T-helper 17 cell (primary cell): ENCODE measurements at regions not wholly inside any gene's neighbourhood (a gene's known extent, or its start where the extent isn't known, plus 50 kb on each side); places are given as distances from the start of the nearest gene placed in this dataset.
"Not testable (repeated sequence)": the region's sequence is repeated elsewhere in the genome, so short reads cannot be mapped to it uniquely, and the experiment has no call there.

Experiments
- ATAC-seq: fragments of 150-1000 bp; cut with Tn5 transposase; 2 replicates; pipeline ENCODE4 v1.10.0; 2021; ENCODE audit warnings: mild to moderate bottlenecking, moderate library complexity
- DNase-seq, 3 donors: peaks; one replicate each; pipeline versions ENCODE4 v3.0.0 to v3.0.0-alpha.2; 2020 to 2021
- H3K9me3 ChIP-seq: one replicate; pipeline ENCODE4 v1.7.0; 2013; ENCODE audit warnings: low read length, mild to moderate bottlenecking; ENCODE audit not compliant: control insufficient read depth, poor library complexity, severe bottlenecking
- H3K27ac Mint-ChIP-seq: one replicate; pipeline ENCODE4 v1.8.0; 2022; ENCODE audit warnings: mild to moderate bottlenecking, moderate library complexity, mixed read lengths
- H3K27me3 Mint-ChIP-seq: one replicate; pipeline ENCODE4 v1.8.0; 2022; ENCODE audit warnings: mixed read lengths
- H3K36me3 Mint-ChIP-seq: one replicate; pipeline ENCODE4 v1.8.0; 2022; ENCODE audit warnings: low read depth, mixed read lengths
- H3K4me1 Mint-ChIP-seq: one replicate; pipeline ENCODE4 v1.8.0; 2022; ENCODE audit warnings: mild to moderate bottlenecking, mixed read lengths
- H3K4me3 Mint-ChIP-seq: one replicate; pipeline ENCODE4 v1.8.0; 2022; ENCODE audit warnings: mild to moderate bottlenecking, moderate library complexity, mixed read lengths

- H3K4me3 Mint-ChIP-seq, result no peak overlapping the region
- no peak for ATAC-seq
- peaks cover 4% of the 10 kb centered on the region for H3K36me3 Mint-ChIP-seq
- H3K4me1 Mint-ChIP-seq, result peaks cover 19% of the 10 kb centered on the region
- H3K27ac Mint-ChIP-seq, result peak overlapping the region; percentile 24
- DNase-seq, result peak in 1 of 3 donors; percentile 2
- H3K9me3 ChIP-seq, result no peaks in the 10 kb centered on the region
- no peaks in the 10 kb centered on the region for H3K27me3 Mint-ChIP-seq
These were observed 55.4 kb downstream of the TMEM121 start for GRCh38 chr14:105581551-105582341.

- peak overlapping the region; percentile 24 for H3K27ac Mint-ChIP-seq
These were observed 56.3 kb downstream of the TMEM121 start for GRCh38 chr14:105582639-105583038.

GRCh38 chr14:105583914-105584313, 57.5 kb downstream of the TMEM121 start:
- ATAC-seq, DNase-seq, H3K27ac Mint-ChIP-seq, H3K27me3 Mint-ChIP-seq, H3K9me3 ChIP-seq, H3K4me1 Mint-ChIP-seq, H3K36me3 Mint-ChIP-seq, H3K4me3 Mint-ChIP-seq: not testable (repeated sequence)

More at GRCh38 chr14:105582639-105583038, 56.3 kb downstream of the TMEM121 start:
- ATAC-seq (no peak), DNase-seq (peak in 1 of 3 donors; percentile 5)
- no peak overlapping the region for H3K4me3 Mint-ChIP-seq
- H3K36me3 Mint-ChIP-seq, result peaks cover 4% of the 10 kb centered on the region
- no peaks in the 10 kb centered on the region for H3K9me3 ChIP-seq
- peaks cover 15% of the 10 kb centered on the region for H3K4me1 Mint-ChIP-seq
- H3K27me3 Mint-ChIP-seq, result no peaks in the 10 kb centered on the region

GRCh38 chr14:105585290-105585689, 58.9 kb downstream of the TMEM121 start:
- not testable (repeated sequence) for ATAC-seq, H3K4me3 Mint-ChIP-seq, H3K4me1 Mint-ChIP-seq, H3K27me3 Mint-ChIP-seq, H3K9me3 ChIP-seq, H3K36me3 Mint-ChIP-seq, DNase-seq, H3K27ac Mint-ChIP-seq

GRCh38 chr14:105585722-105586121, 59.3 kb downstream of the TMEM121 start:
- not testable (repeated sequence) for H3K27me3 Mint-ChIP-seq, DNase-seq, H3K27ac Mint-ChIP-seq, H3K4me1 Mint-ChIP-seq, H3K36me3 Mint-ChIP-seq, H3K9me3 ChIP-seq, H3K4me3 Mint-ChIP-seq
- peak; percentile 30 for ATAC-seq

GRCh38 chr14:105586144-105586872, 59.9 kb downstream of the TMEM121 start:
- not testable (repeated sequence) for DNase-seq, H3K36me3 Mint-ChIP-seq, H3K4me3 Mint-ChIP-seq, H3K4me1 Mint-ChIP-seq, H3K9me3 ChIP-seq, H3K27me3 Mint-ChIP-seq, H3K27ac Mint-ChIP-seq
- ATAC-seq, result peak; percentile 76

GRCh38 chr14:105587034-105587433, 60.7 kb downstream of the TMEM121 start:
- H3K4me3 Mint-ChIP-seq, result not testable (repeated sequence)

GRCh38 chr14:105587482-105588235, 61.3 kb downstream of the TMEM121 start:
- not testable (repeated sequence) for ATAC-seq, H3K4me1 Mint-ChIP-seq, H3K27me3 Mint-ChIP-seq, H3K4me3 Mint-ChIP-seq, H3K36me3 Mint-ChIP-seq, H3K9me3 ChIP-seq, H3K27ac Mint-ChIP-seq, DNase-seq

More at GRCh38 chr14:105587034-105587433, 60.7 kb downstream of the TMEM121 start:
- not testable (repeated sequence) for ATAC-seq, H3K9me3 ChIP-seq, DNase-seq, H3K4me1 Mint-ChIP-seq, H3K27me3 Mint-ChIP-seq, H3K36me3 Mint-ChIP-seq, H3K27ac Mint-ChIP-seq

- H3K9me3 ChIP-seq, result no peaks in the 10 kb centered on the region
- Mint-ChIP-seq H3K27me3 (no peaks in the 10 kb centered on the region), H3K36me3 (peaks cover 4% of the 10 kb centered on the region), H3K4me3 (no peak overlapping the region), H3K27ac (no peak overlapping the region), H3K4me1 (peaks cover 4% of the 10 kb centered on the region)
- ATAC-seq (no peak), DNase-seq (no peak)
These were observed 62.0 kb downstream of the TMEM121 start for GRCh38 chr14:105588236-105588860.

- peaks cover 4% of the 10 kb centered on the region for H3K4me1 Mint-ChIP-seq
- H3K9me3 ChIP-seq, result no peaks in the 10 kb centered on the region
- H3K27ac Mint-ChIP-seq, result no peak overlapping the region
- H3K27me3 Mint-ChIP-seq, result no peaks in the 10 kb centered on the region
- no peak overlapping the region for H3K4me3 Mint-ChIP-seq
- ATAC-seq, result no peak
- no peak for DNase-seq
- H3K36me3 Mint-ChIP-seq, result peaks cover 4% of the 10 kb centered on the region
These were observed 63.0 kb downstream of the TMEM121 start for GRCh38 chr14:105589161-105589925.

- H3K4me1 Mint-ChIP-seq, result not testable (repeated sequence)
These were observed 63.5 kb downstream of the TMEM121 start for GRCh38 chr14:105589926-105590185.

GRCh38 chr14:105591052-105591451, 64.7 kb downstream of the TMEM121 start:
- Mint-ChIP-seq H3K36me3 (no peaks in the 10 kb centered on the region), H3K27ac (no peak overlapping the region), H3K4me1 (no peaks in the 10 kb centered on the region), H3K4me3 (no peak overlapping the region), H3K27me3 (no peaks in the 10 kb centered on the region)
- DNase-seq (no peak), ATAC-seq (no peak)
- no peaks in the 10 kb centered on the region for H3K9me3 ChIP-seq

More at GRCh38 chr14:105589926-105590185, 63.5 kb downstream of the TMEM121 start:
- not testable (repeated sequence) for H3K4me3 Mint-ChIP-seq, H3K27me3 Mint-ChIP-seq, H3K9me3 ChIP-seq, ATAC-seq, DNase-seq, H3K36me3 Mint-ChIP-seq, H3K27ac Mint-ChIP-seq
